ENCODE measurements at regions not wholly inside any gene's neighbourhood (a gene's known extent, or its start where the extent isn't known, plus 50 kb on each side); places are given as distances from the start of the nearest gene placed in this dataset.

GRCh38 chr10:29802171-29802570 lies 167.4 kb upstream of the SVIL start:
- DNase-seq = no peak
- H3K36me3 ChIP-seq (replicated peaks) = no peaks in the 10 kb centered on the region
- H3K27me3 ChIP-seq (replicated peaks) = no peaks in the 10 kb centered on the region
- no peak overlapping the region for H3K4me3 ChIP-seq (ENCODE audit: low read depth, low read length)
- in situ Hi-C loops (cut with HindIII; ENCODE audit: low pct_ligation_motif_present, low sequenced_read_pairs) = no loop called here
- H3K27ac ChIP-seq = no peak overlapping the region
- TF ChIP-seq, protein P1, sequence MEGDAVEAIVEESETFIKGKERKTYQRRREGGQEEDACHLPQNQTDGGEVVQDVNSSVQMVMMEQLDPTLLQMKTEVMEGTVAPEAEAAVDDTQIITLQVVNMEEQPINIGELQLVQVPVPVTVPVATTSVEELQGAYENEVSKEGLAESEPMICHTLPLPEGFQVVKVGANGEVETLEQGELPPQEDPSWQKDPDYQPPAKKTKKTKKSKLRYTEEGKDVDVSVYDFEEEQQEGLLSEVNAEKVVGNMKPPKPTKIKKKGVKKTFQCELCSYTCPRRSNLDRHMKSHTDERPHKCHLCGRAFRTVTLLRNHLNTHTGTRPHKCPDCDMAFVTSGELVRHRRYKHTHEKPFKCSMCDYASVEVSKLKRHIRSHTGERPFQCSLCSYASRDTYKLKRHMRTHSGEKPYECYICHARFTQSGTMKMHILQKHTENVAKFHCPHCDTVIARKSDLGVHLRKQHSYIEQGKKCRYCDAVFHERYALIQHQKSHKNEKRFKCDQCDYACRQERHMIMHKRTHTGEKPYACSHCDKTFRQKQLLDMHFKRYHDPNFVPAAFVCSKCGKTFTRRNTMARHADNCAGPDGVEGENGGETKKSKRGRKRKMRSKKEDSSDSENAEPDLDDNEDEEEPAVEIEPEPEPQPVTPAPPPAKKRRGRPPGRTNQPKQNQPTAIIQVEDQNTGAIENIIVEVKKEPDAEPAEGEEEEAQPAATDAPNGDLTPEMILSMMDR (IDR thresholded peaks at IDR 0.05; ENCODE audit: low read depth, low read length, missing control alignments) = no peak

DNA sequence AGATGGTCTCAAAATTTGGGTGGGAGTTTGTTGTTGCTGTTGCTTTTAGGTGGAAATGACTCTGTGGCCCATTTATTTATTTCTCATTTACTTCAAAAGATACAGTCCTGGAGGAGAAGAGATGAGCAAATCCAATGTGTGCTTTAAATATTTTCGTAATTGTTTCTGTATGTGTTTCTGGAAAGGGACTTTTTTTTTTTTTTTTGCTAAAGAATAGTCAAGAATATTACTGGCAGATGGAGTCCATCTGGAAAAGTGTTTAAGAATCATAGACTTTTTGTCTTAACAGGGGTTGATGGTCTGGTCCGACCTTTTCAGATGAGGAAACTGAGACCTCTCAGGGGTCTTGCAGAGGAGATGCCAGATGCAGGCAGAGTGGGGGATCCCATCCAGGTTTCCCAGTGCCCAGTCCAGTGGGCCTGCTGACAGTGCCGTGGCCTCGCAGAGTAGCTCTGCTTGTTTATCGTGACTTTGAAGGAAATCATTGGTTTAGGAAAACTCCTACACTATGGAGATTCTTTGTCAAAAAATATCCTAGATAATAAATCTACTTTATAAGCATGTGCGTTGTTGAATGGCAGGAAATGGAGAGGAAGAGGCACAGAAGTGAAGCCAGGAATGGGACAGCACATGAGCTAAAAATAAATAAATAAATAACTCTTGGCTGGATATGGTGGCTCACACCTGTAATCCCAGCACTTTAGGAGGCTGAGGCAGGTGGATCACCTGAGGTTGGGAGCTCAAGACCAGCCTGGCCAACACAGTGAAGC lies 164.3 kb upstream of the SVIL start:
- DNase-seq = no peak
- H3K27ac ChIP-seq = no peak overlapping the region
- H3K4me3 ChIP-seq (ENCODE audit: low read depth, low read length) = no peak overlapping the region
- in situ Hi-C loops (cut with HindIII; ENCODE audit: low pct_ligation_motif_present, low sequenced_read_pairs) = no loop called here
- no peaks in the 10 kb centered on the region for H3K27me3 ChIP-seq (replicated peaks)
- TF ChIP-seq, protein P1 (IDR thresholded peaks at IDR 0.05; ENCODE audit: low read depth, low read length, missing control alignments) = no peak
- H3K36me3 ChIP-seq (replicated peaks) = no peaks in the 10 kb centered on the region

DNA sequence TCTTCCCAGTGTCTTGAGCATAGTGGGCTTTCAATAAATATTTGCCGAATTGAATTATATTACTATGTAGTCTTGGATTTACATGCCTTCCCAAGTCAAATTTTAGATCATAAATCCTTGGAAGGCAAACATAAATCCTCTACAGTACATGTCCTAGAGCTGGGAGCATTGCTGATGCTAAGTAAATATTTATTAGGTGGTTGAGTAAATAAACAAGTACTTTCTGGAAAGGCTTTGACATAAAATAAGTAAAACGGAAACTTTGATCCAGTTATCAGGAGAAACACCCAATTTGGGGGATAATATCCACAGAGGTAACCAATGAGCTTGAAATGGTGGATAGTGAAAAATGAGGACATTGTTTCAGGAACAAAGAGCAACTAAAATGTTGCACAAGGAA lies 162.8 kb upstream of the SVIL start:
- no peak for DNase-seq
- Histone ChIP-seq H3K36me3 (replicated peaks) (no peaks in the 10 kb centered on the region), H3K27ac (no peak overlapping the region), H3K4me3 (ENCODE audit: low read depth, low read length) (no peak overlapping the region), H3K27me3 (replicated peaks) (no peaks in the 10 kb centered on the region)
- in situ Hi-C loops (cut with HindIII; ENCODE audit: low pct_ligation_motif_present, low sequenced_read_pairs) = no loop called here
- TF ChIP-seq, protein P1 (IDR thresholded peaks at IDR 0.05; ENCODE audit: low read depth, low read length, missing control alignments) = no peak

GRCh38 chr10:29795850-29796249 lies 161.1 kb upstream of the SVIL start:
- no peak overlapping the region for H3K4me3 ChIP-seq (ENCODE audit: low read depth, low read length)
- no peaks in the 10 kb centered on the region for H3K27me3 ChIP-seq (replicated peaks)
- in situ Hi-C loops (cut with HindIII; ENCODE audit: low pct_ligation_motif_present, low sequenced_read_pairs) = no loop called here
- H3K36me3 ChIP-seq (replicated peaks) = no peaks in the 10 kb centered on the region
- H3K27ac ChIP-seq = no peak overlapping the region
- DNase-seq = no peak
- TF ChIP-seq, protein P1 (IDR thresholded peaks at IDR 0.05; ENCODE audit: low read depth, low read length, missing control alignments) = no peak

- no peaks in the 10 kb centered on the region for H3K36me3 ChIP-seq (replicated peaks)
- in situ Hi-C loops (cut with HindIII; ENCODE audit: low pct_ligation_motif_present, low sequenced_read_pairs) = no loop called here
- TF ChIP-seq, protein P1 (IDR thresholded peaks at IDR 0.05; ENCODE audit: low read depth, low read length, missing control alignments) = no peak
- H3K4me3 ChIP-seq (ENCODE audit: low read depth, low read length) = no peak overlapping the region
- no peak overlapping the region for H3K27ac ChIP-seq
- no peak for DNase-seq
- H3K27me3 ChIP-seq (replicated peaks) = no peaks in the 10 kb centered on the region
Observed at GRCh38 chr10:29794776-29795611, 160.2 kb upstream of the SVIL start.
